NT2/D1 (cell line): ENCODE measurements at regions not wholly inside any gene's neighbourhood (a gene's known extent, or its start where the extent isn't known, plus 50 kb on each side); places are given as distances from the start of the nearest gene placed in this dataset.

Experiments used
- SUZ12 ChIP-seq: IDR thresholded peaks from 2 replicates; pipeline ENCODE4 v1.6.1; 2011; ENCODE audit not compliant: insufficient read length, insufficient read depth; ENCODE audit errors: extremely low read depth
- ZNF274 ChIP-seq: IDR thresholded peaks from 2 replicates; pipeline ENCODE4 v1.6.1; 2011; ENCODE audit warnings: mild to moderate bottlenecking, low read depth, low read length

- no peak for TF ChIP-seq SUZ12
- TF ChIP-seq ZNF274: no peak
Measured at GRCh38 chr13:21852043-21852442, 181.2 kb downstream of the FGF9 start.
